NB4 (cell line): ENCODE measurements at regions not wholly inside any gene's neighbourhood (a gene's known extent, or its start where the extent isn't known, plus 50 kb on each side); places are given as distances from the start of the nearest gene placed in this dataset.

ENCODE experiments used
- DNase-seq: peaks from one replicate; pipeline ENCODE4 v3.0.0; 2010; ENCODE audit warnings: low read depth
- H3K4me3 ChIP-seq: one replicate; pipeline ENCODE4 v1.5.1; 2011; ENCODE audit warnings: mild to moderate bottlenecking, low read depth, low read length, moderate library complexity
- CTCF ChIP-seq: IDR thresholded peaks from one replicate; pipeline ENCODE4 v1.5.1; 2012; ENCODE audit warnings: low read depth, low read length
- MAX ChIP-seq: IDR thresholded peaks from 2 replicates; pipeline ENCODE4 v1.6.1; 2011; ENCODE audit warnings: low read depth, low read length
- MYC ChIP-seq: IDR thresholded peaks from 2 replicates; pipeline ENCODE4 v1.6.1; 2011; ENCODE audit warnings: low read depth, low read length
- POLR2A ChIP-seq: IDR thresholded peaks from 2 replicates; pipeline ENCODE4 v1.6.1; 2011; ENCODE audit warnings: mild to moderate bottlenecking; ENCODE audit not compliant: insufficient read length; ENCODE audit errors: extremely low read depth

GRCh38 chr2:18498531-18498930, 61.9 kb downstream of the RDH14 start:
- no peak for DNase-seq
- TF ChIP-seq MYC (no peak), POLR2A (no peak)
- H3K4me3 ChIP-seq = no peak overlapping the region

GRCh38 chr2:18496516-18496915, 63.9 kb downstream of the RDH14 start:
- TF ChIP-seq MYC = no peak
- no peak for TF ChIP-seq CTCF
- no peak for TF ChIP-seq POLR2A
- no peak for DNase-seq
- no peak overlapping the region for H3K4me3 ChIP-seq

- H3K4me3 ChIP-seq = no peak overlapping the region
- no peak for TF ChIP-seq POLR2A
- no peak for TF ChIP-seq CTCF
- no peak for TF ChIP-seq MAX
- no peak for TF ChIP-seq MYC
- no peak for DNase-seq
These were observed 65.4 kb downstream of the RDH14 start for GRCh38 chr2:18495058-18495457.

- no peak for DNase-seq
- H3K4me3 ChIP-seq = no peak overlapping the region
- TF ChIP-seq MYC (no peak), POLR2A (no peak), CTCF (no peak), MAX (no peak)
These were observed 67.7 kb downstream of the RDH14 start for GRCh38 chr2:18492721-18493120.

- H3K4me3 ChIP-seq = no peak overlapping the region
- no peak for DNase-seq
- TF ChIP-seq MAX = no peak
- no peak for TF ChIP-seq CTCF
- TF ChIP-seq MYC = no peak
- no peak for TF ChIP-seq POLR2A
These were observed 68.9 kb downstream of the RDH14 start for GRCh38 chr2:18491577-18491976.

- no peak overlapping the region for H3K4me3 ChIP-seq
- TF ChIP-seq POLR2A (no peak), MAX (no peak), MYC (no peak), CTCF (no peak)
- DNase-seq = no peak
These were observed 69.6 kb downstream of the RDH14 start for GRCh38 chr2:18490901-18491300.
